KBM-7 (cell line): ENCODE measurements at regions not wholly inside any gene's neighbourhood (a gene's known extent, or its start where the extent isn't known, plus 50 kb on each side); places are given as distances from the start of the nearest gene placed in this dataset.
"Not testable (repeated sequence)": the region's sequence is repeated elsewhere in the genome, so short reads cannot be mapped to it uniquely, and the experiment has no call there.

Experiments used
- DNase-seq: peaks from one replicate; pipeline ENCODE4 v3.0.0-alpha.2; 2015
- in situ Hi-C: fragments of 300-500 bp; cut with MboI; formaldehyde crosslinking; loops from 2 replicates; pipeline ENCODE4 v1.14.3; 2020; ENCODE audit warnings: low sequenced_read_pairs, low pct_unique_long_range_greater_than_20kb, mixed read lengths

- DNase-seq, in situ Hi-C loops: not testable (repeated sequence)
Observed at GRCh38 chr11:71782229-71782861, 50.7 kb upstream of the DEFB108B start.

DNA sequence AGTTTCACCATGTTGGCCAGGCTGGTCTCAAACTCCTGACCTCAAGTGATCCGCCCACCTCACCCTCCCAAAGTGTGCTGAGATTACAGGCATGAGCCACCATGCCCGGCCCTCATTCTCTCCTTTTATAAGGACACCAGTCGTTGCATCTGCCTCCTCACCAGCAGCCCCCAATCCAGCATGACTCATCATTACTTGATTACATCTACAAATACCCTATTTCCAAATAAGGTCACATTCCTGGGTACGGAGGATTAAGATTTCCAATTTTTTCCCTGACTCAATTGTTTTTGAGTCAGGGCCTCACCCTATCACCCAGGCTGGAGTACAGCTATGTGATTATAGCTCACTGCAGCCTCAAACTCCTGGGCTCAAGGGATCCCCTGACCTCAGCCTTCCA, 49.8 kb upstream of the DEFB108B start:
- DNase-seq, in situ Hi-C loops: not testable (repeated sequence)
